ENCODE measurements at regions not wholly inside any gene's neighbourhood (a gene's known extent, or its start where the extent isn't known, plus 50 kb on each side); places are given as distances from the start of the nearest gene placed in this dataset.

DNA sequence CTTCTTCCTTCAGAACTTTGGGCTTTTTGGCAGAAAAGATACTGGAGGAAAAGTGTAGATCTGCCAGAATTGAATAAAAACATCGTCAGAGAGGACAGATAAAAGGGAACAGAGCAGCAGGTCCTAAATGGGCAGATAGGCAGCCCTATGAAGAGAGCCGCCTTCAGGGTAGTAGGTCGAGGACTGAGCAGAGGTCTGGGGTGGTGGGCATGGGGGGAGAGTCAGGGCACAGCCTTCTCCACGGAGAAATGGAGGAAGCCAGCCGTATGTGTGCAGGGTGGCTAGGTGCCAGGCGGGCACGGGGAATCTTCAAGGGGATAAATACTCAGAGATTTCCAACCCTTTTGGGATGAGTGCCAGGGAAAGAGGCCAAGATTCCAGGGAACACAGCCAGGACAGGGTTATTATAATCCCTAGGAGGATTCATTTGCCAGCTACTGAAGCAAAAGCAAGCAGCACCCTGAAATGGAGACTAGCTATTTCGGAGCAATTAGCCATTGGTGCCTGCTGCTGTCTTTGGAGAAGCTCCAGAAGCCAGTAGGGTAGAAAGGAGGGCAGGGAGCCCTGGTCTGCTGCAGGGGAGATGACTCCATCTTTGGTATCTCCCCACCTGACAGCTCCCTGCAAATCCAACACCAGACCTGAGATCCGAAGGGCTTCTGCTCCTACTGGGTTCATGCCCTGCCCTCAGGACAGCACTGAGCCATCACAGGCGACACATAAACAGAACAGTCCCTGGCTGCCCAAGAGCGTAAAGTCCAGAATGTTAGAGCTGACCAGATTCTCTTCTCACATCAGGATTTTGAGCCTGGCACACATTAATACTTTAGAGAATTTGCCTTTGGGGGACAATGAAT is 174.5 kb upstream of the NTM start:
- H3K4me3 ChIP-seq (ENCODE audit: low read depth, low read length): no peak overlapping the region

DNA sequence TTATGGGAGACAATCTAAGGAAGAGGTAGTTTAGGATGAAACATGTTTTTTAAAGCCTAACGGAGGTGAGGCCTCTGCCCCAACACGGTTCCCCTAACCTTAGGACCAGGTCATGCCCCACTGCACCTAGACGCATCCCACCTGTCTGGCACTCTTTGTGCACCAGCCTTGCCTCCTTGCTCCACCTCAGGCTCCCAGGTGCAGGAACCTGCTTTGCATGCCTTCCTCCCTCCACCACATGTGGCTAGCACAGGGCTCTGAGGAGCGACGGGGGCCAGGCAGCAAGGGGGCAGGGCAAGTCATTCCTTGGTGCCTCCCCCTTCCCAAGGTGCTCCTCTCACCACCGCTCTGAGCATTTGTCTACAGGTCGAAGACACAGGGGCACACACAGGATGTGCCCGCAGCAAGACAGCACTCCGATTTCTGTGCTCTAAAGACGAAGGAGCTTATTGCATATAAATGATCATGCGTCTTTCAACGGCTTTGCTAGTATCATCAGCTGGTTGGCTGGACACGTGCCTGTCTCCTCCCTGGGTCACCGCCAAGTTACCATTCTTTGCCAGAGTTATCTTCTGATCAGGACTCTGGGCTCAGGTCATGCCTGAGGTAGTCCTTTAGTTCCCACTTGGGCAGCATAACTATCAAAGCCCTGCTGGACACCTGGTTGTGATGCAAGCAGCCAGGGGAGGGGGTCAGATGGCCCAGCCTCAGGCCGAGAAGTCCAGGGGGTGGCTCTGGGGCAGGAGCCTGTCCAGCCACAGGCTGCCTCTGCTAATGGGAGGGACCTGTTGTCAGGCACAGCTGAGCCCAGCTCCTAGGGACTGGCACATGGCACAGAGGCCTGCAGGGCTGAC is 172.0 kb upstream of the NTM start:
- no peak overlapping the region for H3K4me3 ChIP-seq (ENCODE audit: low read depth, low read length)
- TF ChIP-seq, protein P1, sequence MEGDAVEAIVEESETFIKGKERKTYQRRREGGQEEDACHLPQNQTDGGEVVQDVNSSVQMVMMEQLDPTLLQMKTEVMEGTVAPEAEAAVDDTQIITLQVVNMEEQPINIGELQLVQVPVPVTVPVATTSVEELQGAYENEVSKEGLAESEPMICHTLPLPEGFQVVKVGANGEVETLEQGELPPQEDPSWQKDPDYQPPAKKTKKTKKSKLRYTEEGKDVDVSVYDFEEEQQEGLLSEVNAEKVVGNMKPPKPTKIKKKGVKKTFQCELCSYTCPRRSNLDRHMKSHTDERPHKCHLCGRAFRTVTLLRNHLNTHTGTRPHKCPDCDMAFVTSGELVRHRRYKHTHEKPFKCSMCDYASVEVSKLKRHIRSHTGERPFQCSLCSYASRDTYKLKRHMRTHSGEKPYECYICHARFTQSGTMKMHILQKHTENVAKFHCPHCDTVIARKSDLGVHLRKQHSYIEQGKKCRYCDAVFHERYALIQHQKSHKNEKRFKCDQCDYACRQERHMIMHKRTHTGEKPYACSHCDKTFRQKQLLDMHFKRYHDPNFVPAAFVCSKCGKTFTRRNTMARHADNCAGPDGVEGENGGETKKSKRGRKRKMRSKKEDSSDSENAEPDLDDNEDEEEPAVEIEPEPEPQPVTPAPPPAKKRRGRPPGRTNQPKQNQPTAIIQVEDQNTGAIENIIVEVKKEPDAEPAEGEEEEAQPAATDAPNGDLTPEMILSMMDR (IDR thresholded peaks at IDR 0.05; ENCODE audit: low read depth, low read length): no peak

More for the DNA sequence above, 174.5 kb upstream of the NTM start:
- TF ChIP-seq, protein P1 (IDR thresholded peaks at IDR 0.05; ENCODE audit: low read depth, low read length): no peak

DNA sequence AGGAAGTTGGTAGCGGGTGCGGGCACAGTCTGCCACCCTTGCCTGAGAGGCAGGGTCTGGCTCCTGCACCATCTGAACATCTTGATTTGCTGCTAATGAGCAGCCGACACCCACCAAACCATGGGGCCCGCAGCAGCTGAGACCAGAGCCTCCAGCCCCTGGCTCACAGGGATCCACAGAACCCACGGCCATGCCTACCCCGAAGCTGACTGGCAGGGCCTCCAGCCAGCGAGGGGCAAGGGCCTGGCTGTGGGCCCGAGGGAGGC is 171.5 kb upstream of the NTM start:
- no peak overlapping the region for H3K4me3 ChIP-seq (ENCODE audit: low read depth, low read length)
- TF ChIP-seq, protein P1 (IDR thresholded peaks at IDR 0.05; ENCODE audit: low read depth, low read length): no peak

DNA sequence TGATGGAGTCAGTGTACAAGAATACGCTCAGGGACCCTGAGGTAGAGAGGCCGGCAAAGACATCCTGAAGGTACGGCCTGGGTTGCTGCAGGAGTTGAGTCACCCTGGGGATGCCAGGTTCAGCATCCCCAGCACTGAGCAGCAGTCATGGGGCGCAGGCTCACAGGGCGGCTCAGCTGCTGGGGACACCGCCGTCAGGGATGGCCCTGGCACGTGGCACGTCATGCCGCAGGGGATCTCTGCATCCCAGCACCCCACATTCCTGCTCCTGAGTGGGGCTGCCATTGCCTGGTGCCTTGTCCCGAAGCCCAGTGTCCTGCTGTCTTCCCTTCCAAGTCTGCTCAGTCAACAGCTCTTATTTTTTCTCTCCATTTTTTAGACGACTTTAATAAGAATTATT is 168.7 kb upstream of the NTM start:
- no peak overlapping the region for H3K4me3 ChIP-seq (ENCODE audit: low read depth, low read length)
- TF ChIP-seq, protein P1 (IDR thresholded peaks at IDR 0.05; ENCODE audit: low read depth, low read length): no peak

DNA sequence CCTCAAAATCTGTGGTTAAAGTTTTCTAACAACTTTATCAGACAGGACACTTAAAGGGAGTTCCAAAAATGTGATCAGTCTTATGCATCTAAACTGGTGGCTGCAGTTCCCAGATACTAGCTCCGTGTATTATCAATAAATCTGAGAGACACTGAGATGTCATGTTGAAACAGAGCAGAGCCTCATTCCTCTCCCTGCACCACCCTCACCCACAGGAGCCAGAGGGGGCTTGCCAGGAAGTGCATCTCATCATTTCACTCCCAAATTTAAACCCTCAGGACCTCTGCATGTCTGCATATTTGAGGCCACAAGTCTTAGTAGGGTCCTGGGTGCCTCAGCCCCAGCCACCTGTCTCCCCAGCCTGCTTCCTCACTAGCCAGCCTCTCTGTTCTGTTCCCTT is 167.4 kb upstream of the NTM start:
- TF ChIP-seq, protein P1 (IDR thresholded peaks at IDR 0.05; ENCODE audit: low read depth, low read length): no peak
- no peak overlapping the region for H3K4me3 ChIP-seq (ENCODE audit: low read depth, low read length)

DNA sequence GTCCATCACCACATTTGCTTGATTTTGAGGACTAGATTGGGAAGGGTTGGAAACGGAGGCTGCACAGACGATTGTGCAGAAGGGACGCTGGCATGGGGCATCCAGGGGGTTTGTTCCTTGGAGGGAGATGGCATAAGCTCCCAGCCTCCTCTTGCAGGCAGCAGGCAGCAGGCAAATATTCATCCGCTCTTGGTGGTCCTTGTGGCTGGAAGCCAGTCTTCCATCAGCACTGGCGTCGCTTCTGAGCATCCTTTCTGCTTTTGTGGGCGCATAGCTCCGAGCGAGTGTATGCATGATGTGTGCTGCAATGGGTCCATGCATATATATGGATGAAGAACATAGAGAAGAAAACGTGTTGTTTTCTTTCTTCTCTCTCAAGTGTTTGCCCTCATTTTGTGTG is 166.1 kb upstream of the NTM start:
- no peak overlapping the region for H3K4me3 ChIP-seq (ENCODE audit: low read depth, low read length)
- TF ChIP-seq, protein P1 (IDR thresholded peaks at IDR 0.05; ENCODE audit: low read depth, low read length): no peak
